ENCODE measurements at regions not wholly inside any gene's neighbourhood (a gene's known extent, or its start where the extent isn't known, plus 50 kb on each side); places are given as distances from the start of the nearest gene placed in this dataset.

- TF ChIP-seq CTCFL (IDR thresholded peaks at IDR 0.05; ENCODE audit: borderline replicate concordance, insufficient read depth, low read depth, low read length, poor library complexity, severe bottlenecking) (no peak), ZNF316 (IDR thresholded peaks at IDR 0.05) (peak; percentile 50), KDM2B (CRISPR knock-in tag; IDR thresholded peaks at IDR 0.05) (no peak), PML (IDR thresholded peaks at IDR 0.05; ENCODE audit: low read length) (no peak), C11orf30 (IDR thresholded peaks at IDR 0.05; ENCODE audit: low read depth) (peak; percentile 31; the same call in 1 of the 2 replicates), TAF1 (IDR thresholded peaks at IDR 0.05; ENCODE audit: control insufficient read depth, extremely low read depth, insufficient read depth, low read length, severe bottlenecking) (no peak), CBX3 (IDR thresholded peaks at IDR 0.05; ENCODE audit: borderline replicate concordance in 1 of 2, low read length in 2 of 2) (peak in 1 of 2 experiments; percentile 73; a peak in 1 of 3 replicates), RHOXF2B (CRISPR knock-in tag; conservative IDR thresholded peaks at IDR 0.05) (no peak), HDAC1 (IDR thresholded peaks at IDR 0.05) (no peak), POU5F1 (IDR thresholded peaks at IDR 0.05; ENCODE audit: borderline replicate concordance, low read depth, low read length, partially characterized antibody) (no peak)
- TF ChIP-seq, protein P1, sequence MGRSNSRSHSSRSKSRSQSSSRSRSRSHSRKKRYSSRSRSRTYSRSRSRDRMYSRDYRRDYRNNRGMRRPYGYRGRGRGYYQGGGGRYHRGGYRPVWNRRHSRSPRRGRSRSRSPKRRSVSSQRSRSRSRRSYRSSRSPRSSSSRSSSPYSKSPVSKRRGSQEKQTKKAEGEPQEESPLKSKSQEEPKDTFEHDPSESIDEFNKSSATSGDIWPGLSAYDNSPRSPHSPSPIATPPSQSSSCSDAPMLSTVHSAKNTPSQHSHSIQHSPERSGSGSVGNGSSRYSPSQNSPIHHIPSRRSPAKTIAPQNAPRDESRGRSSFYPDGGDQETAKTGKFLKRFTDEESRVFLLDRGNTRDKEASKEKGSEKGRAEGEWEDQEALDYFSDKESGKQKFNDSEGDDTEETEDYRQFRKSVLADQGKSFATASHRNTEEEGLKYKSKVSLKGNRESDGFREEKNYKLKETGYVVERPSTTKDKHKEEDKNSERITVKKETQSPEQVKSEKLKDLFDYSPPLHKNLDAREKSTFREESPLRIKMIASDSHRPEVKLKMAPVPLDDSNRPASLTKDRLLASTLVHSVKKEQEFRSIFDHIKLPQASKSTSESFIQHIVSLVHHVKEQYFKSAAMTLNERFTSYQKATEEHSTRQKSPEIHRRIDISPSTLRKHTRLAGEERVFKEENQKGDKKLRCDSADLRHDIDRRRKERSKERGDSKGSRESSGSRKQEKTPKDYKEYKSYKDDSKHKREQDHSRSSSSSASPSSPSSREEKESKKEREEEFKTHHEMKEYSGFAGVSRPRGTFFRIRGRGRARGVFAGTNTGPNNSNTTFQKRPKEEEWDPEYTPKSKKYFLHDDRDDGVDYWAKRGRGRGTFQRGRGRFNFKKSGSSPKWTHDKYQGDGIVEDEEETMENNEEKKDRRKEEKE (IDR thresholded peaks at IDR 0.05; ENCODE audit: borderline replicate concordance in 1 of 2, control insufficient read depth in 1 of 2, low read depth in 2 of 2, low read length in 1 of 2), result 0 out of 4 replicates have a peak, but pooled peaks of 1 of the 2 experiments have one; percentile 28
Observed at GRCh38 chr22:19645905-19646304, 68.4 kb upstream of the SEPTIN5 start (continued).
